Esophagus muscularis mucosa (tissue), 3 donors: ENCODE measurements at regions not wholly inside any gene's neighbourhood (a gene's known extent, or its start where the extent isn't known, plus 50 kb on each side); places are given as distances from the start of the nearest gene placed in this dataset.

Source experiments
- POLR2A ChIP-seq: fragments of 450-650 bp; IDR thresholded peaks from one replicate; pipeline ENCODE4 v1.6.1; 2017; ENCODE audit warnings: antibody characterized with exemption, moderate library complexity, mild to moderate bottlenecking, low read depth
- POLR2AphosphoS5 ChIP-seq, 2 donors: sonication (generic); formaldehyde crosslinking; IDR thresholded peaks; one replicate each; pipeline ENCODE4 v1.6.1; 2017; ENCODE audit warnings: antibody characterized with exemption in 2 of 2
- TF ChIP-seq, protein P1 (sequence below), 3 experiments: fragments of 200-600 bp in 2 of 3; fragments of 450-650 bp in 1 of 3; sonication (generic) in 2 of 3; IDR thresholded peaks; one replicate each; pipeline ENCODE4 v1.5.1; 2017 to 2019; ENCODE audit warnings: antibody characterized with exemption in 3 of 3, mild to moderate bottlenecking in 2 of 3, moderate library complexity in 1 of 3

DNA sequence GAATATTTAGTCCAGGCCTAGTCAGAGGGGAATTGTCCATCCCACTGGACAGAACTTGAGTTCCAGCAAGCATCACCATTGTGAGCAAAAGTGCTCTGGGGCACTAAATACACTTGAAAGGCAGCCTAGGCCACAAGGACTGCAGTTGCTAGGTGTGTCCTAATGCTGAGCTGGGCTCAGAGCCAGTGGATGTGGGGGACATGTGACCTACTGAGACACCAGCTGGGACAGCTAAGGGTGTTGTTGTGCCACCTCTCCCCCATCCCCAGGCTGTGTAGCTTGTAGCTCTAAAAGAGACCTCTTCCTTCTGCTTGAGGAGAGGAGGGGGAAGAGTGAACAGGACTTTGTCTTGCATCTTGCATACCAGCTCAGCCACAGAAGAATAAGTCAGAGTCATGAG, 120.9 kb downstream of the DTWD1 start:
- TF ChIP-seq POLR2AphosphoS5 (IDR thresholded peaks at IDR 0.05) (no peak), POLR2A (no peak)
- TF ChIP-seq, protein P1, sequence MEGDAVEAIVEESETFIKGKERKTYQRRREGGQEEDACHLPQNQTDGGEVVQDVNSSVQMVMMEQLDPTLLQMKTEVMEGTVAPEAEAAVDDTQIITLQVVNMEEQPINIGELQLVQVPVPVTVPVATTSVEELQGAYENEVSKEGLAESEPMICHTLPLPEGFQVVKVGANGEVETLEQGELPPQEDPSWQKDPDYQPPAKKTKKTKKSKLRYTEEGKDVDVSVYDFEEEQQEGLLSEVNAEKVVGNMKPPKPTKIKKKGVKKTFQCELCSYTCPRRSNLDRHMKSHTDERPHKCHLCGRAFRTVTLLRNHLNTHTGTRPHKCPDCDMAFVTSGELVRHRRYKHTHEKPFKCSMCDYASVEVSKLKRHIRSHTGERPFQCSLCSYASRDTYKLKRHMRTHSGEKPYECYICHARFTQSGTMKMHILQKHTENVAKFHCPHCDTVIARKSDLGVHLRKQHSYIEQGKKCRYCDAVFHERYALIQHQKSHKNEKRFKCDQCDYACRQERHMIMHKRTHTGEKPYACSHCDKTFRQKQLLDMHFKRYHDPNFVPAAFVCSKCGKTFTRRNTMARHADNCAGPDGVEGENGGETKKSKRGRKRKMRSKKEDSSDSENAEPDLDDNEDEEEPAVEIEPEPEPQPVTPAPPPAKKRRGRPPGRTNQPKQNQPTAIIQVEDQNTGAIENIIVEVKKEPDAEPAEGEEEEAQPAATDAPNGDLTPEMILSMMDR (IDR thresholded peaks at IDR 0.05): no peak
